Endothelial cell of umbilical vein (primary cell): ENCODE measurements at regions not wholly inside any gene's neighbourhood (a gene's known extent, or its start where the extent isn't known, plus 50 kb on each side); places are given as distances from the start of the nearest gene placed in this dataset.

Experiments used
- BruUV-seq: library from RNA; stranded (reverse); fragments of 400-500 nt; replicated peaks from 2 replicates; lab custom pipeline; 2021; lab: Mats Ljungman, UMichigan
- CTCF ChIA-PET: fragments of 300-600, 350-600 bp; sonication (Branson Sonifier 250); formaldehyde crosslinking; loops from one replicate; lab custom pipeline; 2021; ENCODE audit warnings: antibody characterized with exemption, inconsistent platforms; lab: Charles Lee
- POLR2A ChIA-PET: fragments of 300-600, 350-600 bp; sonication (Branson Sonifier 250); formaldehyde crosslinking; loops from one replicate; lab custom pipeline; 2021; ENCODE audit warnings: antibody characterized with exemption, inconsistent platforms; lab: Charles Lee
- DNase-seq: peaks from one replicate; pipeline ENCODE4 v3.0.0-alpha.2; 2011; ENCODE audit warnings: low read depth, low spot score
- FAIRE-seq: peaks from 2 replicates; lab custom pipeline; 2011; peaks lifted over from hg19 to GRCh38; lab: Jason Lieb, UNC
- H2AFZ ChIP-seq: 2 replicates; pipeline ENCODE4 v1.6.0; 2012; ENCODE audit warnings: low read depth, low read length, control low read depth, inconsistent platforms
- H3K27ac ChIP-seq: 2 replicates; pipeline ENCODE4 v1.5.1; 2011; ENCODE audit warnings: low read depth, mild to moderate bottlenecking, control low read depth, low read length, moderate library complexity; ENCODE audit not compliant: insufficient read depth
- H3K27me3 ChIP-seq, 2 experiments: 2 replicates each; pipeline versions ENCODE4 v1.6.0 to v1.6.1; 2011; ENCODE audit warnings: low read length in 2 of 2, mixed read lengths in 1 of 2; ENCODE audit not compliant: control insufficient read depth in 2 of 2, insufficient read depth in 2 of 2
- H3K36me3 ChIP-seq, 2 experiments: 2 replicates in 1 of 2; 3 replicates in 1 of 2; pipeline ENCODE4 v1.5.1; 2011; ENCODE audit warnings: low read length in 2 of 2, mild to moderate bottlenecking in 1 of 2, moderate library complexity in 1 of 2; ENCODE audit not compliant: control insufficient read depth in 2 of 2, insufficient read depth in 2 of 2; ENCODE audit errors: extremely low read depth in 1 of 2
- H3K4me1 ChIP-seq: 3 replicates; pipeline ENCODE4 v1.5.1; 2011; ENCODE audit warnings: mild to moderate bottlenecking, low read length; ENCODE audit not compliant: control insufficient read depth, insufficient read depth; ENCODE audit errors: extremely low read depth
- H3K4me2 ChIP-seq: 2 replicates; pipeline ENCODE4 v1.6.1; 2011; ENCODE audit warnings: low read length, control low read depth, mixed read lengths; ENCODE audit not compliant: insufficient read depth
- H3K4me3 ChIP-seq, 3 experiments: fragments of 200-600 bp in 1 of 3; sonication (generic), shearing (Covaris generic) in 1 of 3; replicated peaks in 1 of 3; 2 replicates each; pipeline ENCODE4 v1.5.1; 2011 to 2016; ENCODE audit warnings: control low read depth in 3 of 3, low read length in 3 of 3, mild to moderate bottlenecking in 2 of 3, inconsistent platforms in 1 of 3, low read depth in 1 of 3, moderate library complexity in 1 of 3; ENCODE audit not compliant: insufficient read depth in 1 of 3
- H3K79me2 ChIP-seq: 2 replicates; pipeline ENCODE4 v1.6.0; 2012; ENCODE audit warnings: low read length, inconsistent platforms; ENCODE audit not compliant: control insufficient read depth, insufficient read depth
- H3K9ac ChIP-seq: replicated peaks from 2 replicates; pipeline ENCODE3; 2011; ENCODE audit warnings: low read length, control low read depth; ENCODE audit not compliant: insufficient read depth; ENCODE audit errors: extremely low read depth
- H3K9me1 ChIP-seq: replicated peaks from 3 replicates; pipeline ENCODE4 v1.6.0; 2011; ENCODE audit warnings: mild to moderate bottlenecking, low read length; ENCODE audit not compliant: control insufficient read depth, insufficient read depth; ENCODE audit errors: extremely low read depth
- H3K9me3 ChIP-seq: replicated peaks from 2 replicates; pipeline ENCODE4 v1.5.1; 2012; ENCODE audit warnings: low read length, inconsistent platforms; ENCODE audit not compliant: control insufficient read depth, insufficient read depth
- H4K20me1 ChIP-seq: replicated peaks from 2 replicates; pipeline ENCODE3; 2011; ENCODE audit warnings: mild to moderate bottlenecking, low read length; ENCODE audit not compliant: control insufficient read depth, insufficient read depth; ENCODE audit errors: extremely low read depth
- EZH2 ChIP-seq: IDR thresholded peaks from 2 replicates; pipeline ENCODE4 v1.6.1; 2012; ENCODE audit warnings: borderline replicate concordance, low read depth, mild to moderate bottlenecking, moderate library complexity, low read length, inconsistent platforms; ENCODE audit not compliant: severe bottlenecking
- FOS ChIP-seq: IDR thresholded peaks from 2 replicates; pipeline ENCODE4 v1.6.1; 2011; ENCODE audit warnings: mild to moderate bottlenecking, low read length, moderate library complexity, borderline replicate concordance; ENCODE audit not compliant: insufficient read depth
- GATA2 ChIP-seq: IDR thresholded peaks from 2 replicates; pipeline ENCODE4 v1.7.0; 2011; ENCODE audit warnings: low read depth, mild to moderate bottlenecking, moderate library complexity, mixed read lengths, low read length; ENCODE audit not compliant: insufficient read length, insufficient read depth
- JUN ChIP-seq: IDR thresholded peaks from 2 replicates; pipeline ENCODE4 v1.6.1; 2011; ENCODE audit warnings: borderline replicate concordance, low read depth; ENCODE audit not compliant: insufficient read length, insufficient read depth
- MYC ChIP-seq: IDR thresholded peaks from one replicate; pipeline ENCODE4 v1.6.1; 2011; ENCODE audit warnings: mild to moderate bottlenecking, low read depth, low read length
- POLR2A ChIP-seq: IDR thresholded peaks from 2 replicates; pipeline ENCODE4 v1.6.1; 2012; ENCODE audit warnings: low read depth, mild to moderate bottlenecking, control low read depth, low read length
- POLR2AphosphoS5 ChIP-seq: IDR thresholded peaks from 2 replicates; pipeline ENCODE4 v1.6.1; 2012; ENCODE audit warnings: low read depth, mild to moderate bottlenecking, control low read depth, low read length, moderate library complexity; ENCODE audit not compliant: insufficient read depth
- dilution Hi-C: fragments of 300-500 bp; cut with MboI; formaldehyde crosslinking; loops from one replicate; pipeline ENCODE4 v1.15.0; 2019; ENCODE audit warnings: low sequenced_read_pairs; ENCODE audit not compliant: extremely low pct_ligation_motif_present
- intact Hi-C: fragments of 100-400 bp; cut with micrococcal nuclease; formaldehyde crosslinking; loops from one replicate; pipeline ENCODE4 v1.10.0; 2022
- TF ChIP-seq, protein P1 (sequence below), 2 donors: IDR thresholded peaks; 1 replicate in 1 of 2; 2 replicates in 1 of 2; pipeline ENCODE4 v1.5.1; 2011; ENCODE audit warnings: low read length in 2 of 2, mild to moderate bottlenecking in 2 of 2, moderate library complexity in 2 of 2, control low read depth in 1 of 2, inconsistent platforms in 1 of 2, low read depth in 1 of 2; ENCODE audit not compliant: insufficient read depth in 1 of 2; ENCODE audit errors: extremely low read depth in 1 of 2
- TF ChIP-seq, protein P2 (sequence below): IDR thresholded peaks from 2 replicates; pipeline ENCODE4 v1.6.1; 2011; ENCODE audit not compliant: insufficient read depth, insufficient read length

DNA sequence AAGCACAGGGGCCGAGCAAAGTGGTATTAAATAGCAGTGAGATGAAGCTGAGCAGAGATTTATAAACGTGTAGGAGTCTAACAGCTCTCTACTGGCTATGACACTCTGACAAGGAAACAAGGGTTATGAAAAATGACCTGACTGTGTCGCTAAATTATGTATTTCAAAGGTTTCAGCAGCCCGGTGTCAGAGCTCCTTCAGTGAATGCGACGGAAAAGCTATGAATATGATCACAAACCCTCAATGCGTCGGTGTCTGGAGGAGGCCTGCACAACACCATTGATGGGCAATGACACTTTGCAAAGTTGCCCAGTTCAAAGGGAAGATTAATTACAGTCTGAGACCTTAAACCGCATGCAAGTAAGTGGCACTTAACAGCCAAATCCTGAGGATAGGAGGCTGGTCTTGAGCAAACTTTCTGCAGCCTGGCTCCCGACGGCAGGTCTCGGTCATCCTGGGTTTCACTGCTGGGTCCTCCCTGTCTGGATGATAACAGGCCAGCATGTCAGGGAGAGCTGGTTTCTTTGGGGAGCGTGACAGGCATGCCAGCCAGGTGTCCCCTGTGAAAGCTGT is 615.1 kb upstream of the SALL3 start:
- Histone ChIP-seq H3K27ac (no peak overlapping the region), H3K4me3 (no peak overlapping the region), H3K36me3 (no peaks in the 10 kb centered on the region), H3K9ac (no peak overlapping the region), H4K20me1 (no peaks in the 10 kb centered on the region), H3K9me1 (no peaks in the 10 kb centered on the region), H2AFZ (no peak overlapping the region), H3K79me2 (no peaks in the 10 kb centered on the region), H3K27me3 (no peaks in the 10 kb centered on the region), H3K4me2 (no peak overlapping the region), H3K4me1 (no peaks in the 10 kb centered on the region), H3K9me3 (peaks cover 11% of the 10 kb centered on the region)
- no TSS peak for BruUV-seq
- CTCF ChIA-PET: no interaction called here
- no peak for FAIRE-seq
- TF ChIP-seq, protein P1, sequence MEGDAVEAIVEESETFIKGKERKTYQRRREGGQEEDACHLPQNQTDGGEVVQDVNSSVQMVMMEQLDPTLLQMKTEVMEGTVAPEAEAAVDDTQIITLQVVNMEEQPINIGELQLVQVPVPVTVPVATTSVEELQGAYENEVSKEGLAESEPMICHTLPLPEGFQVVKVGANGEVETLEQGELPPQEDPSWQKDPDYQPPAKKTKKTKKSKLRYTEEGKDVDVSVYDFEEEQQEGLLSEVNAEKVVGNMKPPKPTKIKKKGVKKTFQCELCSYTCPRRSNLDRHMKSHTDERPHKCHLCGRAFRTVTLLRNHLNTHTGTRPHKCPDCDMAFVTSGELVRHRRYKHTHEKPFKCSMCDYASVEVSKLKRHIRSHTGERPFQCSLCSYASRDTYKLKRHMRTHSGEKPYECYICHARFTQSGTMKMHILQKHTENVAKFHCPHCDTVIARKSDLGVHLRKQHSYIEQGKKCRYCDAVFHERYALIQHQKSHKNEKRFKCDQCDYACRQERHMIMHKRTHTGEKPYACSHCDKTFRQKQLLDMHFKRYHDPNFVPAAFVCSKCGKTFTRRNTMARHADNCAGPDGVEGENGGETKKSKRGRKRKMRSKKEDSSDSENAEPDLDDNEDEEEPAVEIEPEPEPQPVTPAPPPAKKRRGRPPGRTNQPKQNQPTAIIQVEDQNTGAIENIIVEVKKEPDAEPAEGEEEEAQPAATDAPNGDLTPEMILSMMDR (IDR thresholded peaks at IDR 0.05; ENCODE audit: extremely low read depth in 1 of 2, insufficient read depth in 1 of 2, low read depth in 1 of 2, low read length in 2 of 2): no peak
- no peak for TF ChIP-seq POLR2AphosphoS5
- TF ChIP-seq, protein P2, sequence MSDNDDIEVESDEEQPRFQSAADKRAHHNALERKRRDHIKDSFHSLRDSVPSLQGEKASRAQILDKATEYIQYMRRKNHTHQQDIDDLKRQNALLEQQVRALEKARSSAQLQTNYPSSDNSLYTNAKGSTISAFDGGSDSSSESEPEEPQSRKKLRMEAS: no peak
- no peak for TF ChIP-seq POLR2A
- no peak for TF ChIP-seq GATA2
- TF ChIP-seq MYC: no peak
- no peak for TF ChIP-seq JUN
- no peak for TF ChIP-seq FOS
- TF ChIP-seq EZH2: no peak
- intact Hi-C loops: no loop called here
- POLR2A ChIA-PET: no interaction called here
- DNase-seq: no peak
- dilution Hi-C loops: no loop called here
